ENCODE measurements at regions not wholly inside any gene's neighbourhood (a gene's known extent, or its start where the extent isn't known, plus 50 kb on each side); places are given as distances from the start of the nearest gene placed in this dataset.

DNA sequence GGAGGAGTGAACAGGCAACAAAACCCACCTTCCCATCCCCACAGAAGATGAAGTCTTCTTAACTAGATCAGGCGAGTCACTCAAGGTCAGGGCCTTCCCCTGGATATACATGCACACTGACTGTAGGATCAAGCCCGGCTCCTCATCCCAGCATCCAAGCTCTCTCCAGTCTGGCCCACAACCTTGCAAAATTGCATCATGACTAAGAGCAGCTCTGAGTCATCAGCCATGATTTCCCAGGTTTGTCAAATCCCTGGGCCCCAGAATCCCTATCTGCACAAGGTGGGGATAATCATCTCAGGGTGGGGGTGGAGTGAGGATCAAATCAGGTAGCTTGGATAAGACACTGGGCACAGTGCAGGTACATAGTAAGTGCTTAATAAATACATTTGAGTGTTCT, 199.3 kb upstream of the GRIK3 start:
- TF ChIP-seq, protein P1, sequence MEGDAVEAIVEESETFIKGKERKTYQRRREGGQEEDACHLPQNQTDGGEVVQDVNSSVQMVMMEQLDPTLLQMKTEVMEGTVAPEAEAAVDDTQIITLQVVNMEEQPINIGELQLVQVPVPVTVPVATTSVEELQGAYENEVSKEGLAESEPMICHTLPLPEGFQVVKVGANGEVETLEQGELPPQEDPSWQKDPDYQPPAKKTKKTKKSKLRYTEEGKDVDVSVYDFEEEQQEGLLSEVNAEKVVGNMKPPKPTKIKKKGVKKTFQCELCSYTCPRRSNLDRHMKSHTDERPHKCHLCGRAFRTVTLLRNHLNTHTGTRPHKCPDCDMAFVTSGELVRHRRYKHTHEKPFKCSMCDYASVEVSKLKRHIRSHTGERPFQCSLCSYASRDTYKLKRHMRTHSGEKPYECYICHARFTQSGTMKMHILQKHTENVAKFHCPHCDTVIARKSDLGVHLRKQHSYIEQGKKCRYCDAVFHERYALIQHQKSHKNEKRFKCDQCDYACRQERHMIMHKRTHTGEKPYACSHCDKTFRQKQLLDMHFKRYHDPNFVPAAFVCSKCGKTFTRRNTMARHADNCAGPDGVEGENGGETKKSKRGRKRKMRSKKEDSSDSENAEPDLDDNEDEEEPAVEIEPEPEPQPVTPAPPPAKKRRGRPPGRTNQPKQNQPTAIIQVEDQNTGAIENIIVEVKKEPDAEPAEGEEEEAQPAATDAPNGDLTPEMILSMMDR (conservative IDR thresholded peaks at IDR 0.05; ENCODE audit: low read depth in 2 of 2) = no peak
- TF ChIP-seq EZH2 (IDR thresholded peaks at IDR 0.05; ENCODE audit: low read depth, unreplicated experiment) = no peak
- TF ChIP-seq, protein P2, sequence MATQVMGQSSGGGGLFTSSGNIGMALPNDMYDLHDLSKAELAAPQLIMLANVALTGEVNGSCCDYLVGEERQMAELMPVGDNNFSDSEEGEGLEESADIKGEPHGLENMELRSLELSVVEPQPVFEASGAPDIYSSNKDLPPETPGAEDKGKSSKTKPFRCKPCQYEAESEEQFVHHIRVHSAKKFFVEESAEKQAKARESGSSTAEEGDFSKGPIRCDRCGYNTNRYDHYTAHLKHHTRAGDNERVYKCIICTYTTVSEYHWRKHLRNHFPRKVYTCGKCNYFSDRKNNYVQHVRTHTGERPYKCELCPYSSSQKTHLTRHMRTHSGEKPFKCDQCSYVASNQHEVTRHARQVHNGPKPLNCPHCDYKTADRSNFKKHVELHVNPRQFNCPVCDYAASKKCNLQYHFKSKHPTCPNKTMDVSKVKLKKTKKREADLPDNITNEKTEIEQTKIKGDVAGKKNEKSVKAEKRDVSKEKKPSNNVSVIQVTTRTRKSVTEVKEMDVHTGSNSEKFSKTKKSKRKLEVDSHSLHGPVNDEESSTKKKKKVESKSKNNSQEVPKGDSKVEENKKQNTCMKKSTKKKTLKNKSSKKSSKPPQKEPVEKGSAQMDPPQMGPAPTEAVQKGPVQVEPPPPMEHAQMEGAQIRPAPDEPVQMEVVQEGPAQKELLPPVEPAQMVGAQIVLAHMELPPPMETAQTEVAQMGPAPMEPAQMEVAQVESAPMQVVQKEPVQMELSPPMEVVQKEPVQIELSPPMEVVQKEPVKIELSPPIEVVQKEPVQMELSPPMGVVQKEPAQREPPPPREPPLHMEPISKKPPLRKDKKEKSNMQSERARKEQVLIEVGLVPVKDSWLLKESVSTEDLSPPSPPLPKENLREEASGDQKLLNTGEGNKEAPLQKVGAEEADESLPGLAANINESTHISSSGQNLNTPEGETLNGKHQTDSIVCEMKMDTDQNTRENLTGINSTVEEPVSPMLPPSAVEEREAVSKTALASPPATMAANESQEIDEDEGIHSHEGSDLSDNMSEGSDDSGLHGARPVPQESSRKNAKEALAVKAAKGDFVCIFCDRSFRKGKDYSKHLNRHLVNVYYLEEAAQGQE (IDR thresholded peaks at IDR 0.05; ENCODE audit: unreplicated experiment) = no peak
- TF ChIP-seq CREB1 (CRISPR knock-in tag; IDR thresholded peaks at IDR 0.05; ENCODE audit: low read depth) = no peak
- no peak for TF ChIP-seq EZH2phosphoT487 (IDR thresholded peaks at IDR 0.05; ENCODE audit: unreplicated experiment)
